Mucosa of descending colon (tissue), 3 donors: ENCODE measurements at regions not wholly inside any gene's neighbourhood (a gene's known extent, or its start where the extent isn't known, plus 50 kb on each side); places are given as distances from the start of the nearest gene placed in this dataset.

Experiments
- ATAC-seq: fragments of 200-7000 bp; cut with Tn5 transposase; one replicate; pipeline ENCODE4 v1.9.1; 2020; ENCODE audit warnings: mild to moderate bottlenecking, moderate library complexity
- DNase-seq, 3 donors: peaks; one replicate each; pipeline ENCODE4 v3.0.0-alpha.2; 2020
- H3K36me3 ChIP-seq: fragments of 200-600 bp; one replicate; pipeline ENCODE4 v1.8.0; 2021; ENCODE audit warnings: low read depth, mild to moderate bottlenecking
- H3K4me1 ChIP-seq: fragments of 200-600 bp; one replicate; pipeline ENCODE4 v1.8.0; 2021; ENCODE audit warnings: low read depth, mild to moderate bottlenecking
- H3K4me3 ChIP-seq: fragments of 200-600 bp; one replicate; pipeline ENCODE4 v1.8.0; 2021; ENCODE audit warnings: mild to moderate bottlenecking
- H3K9me3 ChIP-seq: fragments of 200-600 bp; one replicate; pipeline ENCODE4 v1.8.0; 2021; ENCODE audit warnings: mild to moderate bottlenecking
- CTCF ChIP-seq: fragments of 200-600 bp; IDR thresholded peaks from one replicate; pipeline ENCODE4 v1.8.0; 2022; ENCODE audit warnings: antibody characterized with exemption, mild to moderate bottlenecking
- intact Hi-C, 2 donors: fragments of 100-400 bp; cut with DNase I in 1 of 2; cut with micrococcal nuclease in 1 of 2; formaldehyde crosslinking; loops; one replicate each; pipeline versions ENCODE4 v1.11.0 to v1.11.1; 2022; cut with DNase I, micrococcal nuclease
- donor health status: DM: no; HTN: no; CAD: no; lungs with moderate emphysema.
- donor health status: DM: no; HTN: no; CAD: no.
- donor health status: DM: no; HTN: yes; CAD: no.

- H3K4me3 ChIP-seq, result no peak overlapping the region
- ATAC-seq (no peak), DNase-seq (no peak)
- intact Hi-C loops, result no loop called here
- H3K4me1 ChIP-seq, result no peaks in the 10 kb centered on the region
- no peaks in the 10 kb centered on the region for H3K36me3 ChIP-seq
- peaks cover 27% of the 10 kb centered on the region for H3K9me3 ChIP-seq
- no peak for TF ChIP-seq CTCF
Measured at GRCh38 chr5:3000631-3001030, 249.2 kb upstream of the IRX2 start.

GRCh38 chr5:2999926-3000325 lies 248.4 kb upstream of the IRX2 start:
- no peak for TF ChIP-seq CTCF
- H3K36me3 ChIP-seq, result no peaks in the 10 kb centered on the region
- DNase-seq (no peak), ATAC-seq (no peak)
- intact Hi-C loops, result no loop called here
- no peaks in the 10 kb centered on the region for H3K4me1 ChIP-seq
- H3K9me3 ChIP-seq, result peaks cover 31% of the 10 kb centered on the region
- H3K4me3 ChIP-seq, result no peak overlapping the region

GRCh38 chr5:2998106-2998505 lies 246.6 kb upstream of the IRX2 start:
- ATAC-seq, result no peak
- no peak for DNase-seq
- peaks cover 38% of the 10 kb centered on the region for H3K9me3 ChIP-seq
- no peak for TF ChIP-seq CTCF
- intact Hi-C loops, result no loop called here
- H3K4me3 ChIP-seq, result no peak overlapping the region
- H3K4me1 ChIP-seq, result no peaks in the 10 kb centered on the region
- H3K36me3 ChIP-seq, result no peaks in the 10 kb centered on the region

- no peaks in the 10 kb centered on the region for H3K4me1 ChIP-seq
- TF ChIP-seq CTCF, result no peak
- intact Hi-C loops, result no loop called here
- peaks cover 32% of the 10 kb centered on the region for H3K9me3 ChIP-seq
- no peak for DNase-seq
- no peak for ATAC-seq
- H3K4me3 ChIP-seq, result no peak overlapping the region
- no peaks in the 10 kb centered on the region for H3K36me3 ChIP-seq
Measured at GRCh38 chr5:2997179-2997578, 245.7 kb upstream of the IRX2 start.

GRCh38 chr5:2996687-2997086 lies 245.2 kb upstream of the IRX2 start:
- no peak for ATAC-seq

More at GRCh38 chr5:2996687-2997086, 245.2 kb upstream of the IRX2 start:
- Histone ChIP-seq H3K4me3 (no peak overlapping the region), H3K4me1 (no peaks in the 10 kb centered on the region), H3K9me3 (peaks cover 29% of the 10 kb centered on the region), H3K36me3 (no peaks in the 10 kb centered on the region)
- TF ChIP-seq CTCF, result no peak
- intact Hi-C loops, result no loop called here
- DNase-seq, result no peak
